ENCODE measurements at regions not wholly inside any gene's neighbourhood (a gene's known extent, or its start where the extent isn't known, plus 50 kb on each side); places are given as distances from the start of the nearest gene placed in this dataset.

DNA sequence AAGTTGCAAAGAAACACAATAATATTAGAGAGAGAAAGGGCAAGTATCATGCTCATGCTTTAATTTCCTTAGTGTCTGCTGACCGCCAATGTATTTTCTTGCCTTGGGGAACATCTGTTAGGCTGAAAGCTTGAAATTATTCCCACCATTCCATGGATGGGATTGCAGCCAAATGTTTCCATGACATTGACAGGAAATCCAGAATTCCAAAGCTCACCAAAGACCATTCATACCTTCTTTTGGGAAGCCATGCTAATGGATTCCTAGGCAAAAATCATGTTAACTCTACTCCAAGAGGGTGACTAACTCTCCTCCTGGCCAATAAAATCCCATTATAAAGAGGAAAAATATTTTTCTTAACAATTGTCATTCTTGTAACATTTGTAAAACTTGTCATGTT is 661.4 kb upstream of the FAT3 start:
- BruUV-seq (replicated peaks), result no TSS peak
- FAIRE-seq (no peak), DNase-seq (ENCODE audit: low read depth, low spot score) (no peak)
- no peaks in the 10 kb centered on the region for H3K4me1 ChIP-seq (ENCODE audit: control insufficient read depth, extremely low read depth, insufficient read depth, low read length)
- peaks cover 1% of the 10 kb centered on the region for H3K9me3 ChIP-seq (replicated peaks; ENCODE audit: control insufficient read depth, insufficient read depth, low read length)
- no peaks in the 10 kb centered on the region for H3K27me3 ChIP-seq (ENCODE audit: control insufficient read depth in 2 of 2, insufficient read depth in 2 of 2, low read length in 2 of 2)
- H3K4me3 ChIP-seq (replicated peaks in 1 of 3; ENCODE audit: insufficient read depth in 1 of 3, low read depth in 1 of 3, low read length in 3 of 3), result no peak overlapping the region
- H4K20me1 ChIP-seq (replicated peaks; ENCODE audit: control insufficient read depth, extremely low read depth, insufficient read depth, low read length), result no peaks in the 10 kb centered on the region
- H3K79me2 ChIP-seq (ENCODE audit: control insufficient read depth, insufficient read depth, low read length), result no peaks in the 10 kb centered on the region
- no peak overlapping the region for H2AFZ ChIP-seq (ENCODE audit: low read depth, low read length)
- ChIA-PET CTCF (no interaction called here), POLR2A (no interaction called here)
- no peak overlapping the region for H3K27ac ChIP-seq (ENCODE audit: insufficient read depth, low read depth, low read length)
- H3K36me3 ChIP-seq (ENCODE audit: control insufficient read depth in 2 of 2, extremely low read depth in 1 of 2, insufficient read depth in 2 of 2, low read length in 2 of 2), result no peaks in the 10 kb centered on the region
- no peak overlapping the region for H3K9ac ChIP-seq (replicated peaks; ENCODE audit: extremely low read depth, insufficient read depth, low read length)
- H3K4me2 ChIP-seq (ENCODE audit: insufficient read depth, low read length), result no peak overlapping the region
- dilution Hi-C loops (cut with MboI; ENCODE audit: extremely low pct_ligation_motif_present, low sequenced_read_pairs) (no loop called here), intact Hi-C loops (cut with micrococcal nuclease) (no loop called here)
- TF ChIP-seq JUN (IDR thresholded peaks at IDR 0.05; ENCODE audit: borderline replicate concordance, insufficient read depth, insufficient read length, low read depth), result no peak
- TF ChIP-seq GATA2 (IDR thresholded peaks at IDR 0.05; ENCODE audit: insufficient read depth, insufficient read length, low read depth, low read length), result no peak
- no peak for TF ChIP-seq MYC (IDR thresholded peaks at IDR 0.05; ENCODE audit: low read depth, low read length)
- TF ChIP-seq EZH2 (IDR thresholded peaks at IDR 0.05; ENCODE audit: borderline replicate concordance, low read depth, low read length, severe bottlenecking), result no peak
- TF ChIP-seq, protein P1, sequence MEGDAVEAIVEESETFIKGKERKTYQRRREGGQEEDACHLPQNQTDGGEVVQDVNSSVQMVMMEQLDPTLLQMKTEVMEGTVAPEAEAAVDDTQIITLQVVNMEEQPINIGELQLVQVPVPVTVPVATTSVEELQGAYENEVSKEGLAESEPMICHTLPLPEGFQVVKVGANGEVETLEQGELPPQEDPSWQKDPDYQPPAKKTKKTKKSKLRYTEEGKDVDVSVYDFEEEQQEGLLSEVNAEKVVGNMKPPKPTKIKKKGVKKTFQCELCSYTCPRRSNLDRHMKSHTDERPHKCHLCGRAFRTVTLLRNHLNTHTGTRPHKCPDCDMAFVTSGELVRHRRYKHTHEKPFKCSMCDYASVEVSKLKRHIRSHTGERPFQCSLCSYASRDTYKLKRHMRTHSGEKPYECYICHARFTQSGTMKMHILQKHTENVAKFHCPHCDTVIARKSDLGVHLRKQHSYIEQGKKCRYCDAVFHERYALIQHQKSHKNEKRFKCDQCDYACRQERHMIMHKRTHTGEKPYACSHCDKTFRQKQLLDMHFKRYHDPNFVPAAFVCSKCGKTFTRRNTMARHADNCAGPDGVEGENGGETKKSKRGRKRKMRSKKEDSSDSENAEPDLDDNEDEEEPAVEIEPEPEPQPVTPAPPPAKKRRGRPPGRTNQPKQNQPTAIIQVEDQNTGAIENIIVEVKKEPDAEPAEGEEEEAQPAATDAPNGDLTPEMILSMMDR (IDR thresholded peaks at IDR 0.05; ENCODE audit: extremely low read depth in 1 of 2, insufficient read depth in 1 of 2, low read depth in 1 of 2, low read length in 2 of 2), result no peak
- no peak for TF ChIP-seq POLR2A (IDR thresholded peaks at IDR 0.05; ENCODE audit: low read depth, low read length)
- TF ChIP-seq FOS (IDR thresholded peaks at IDR 0.05; ENCODE audit: borderline replicate concordance, insufficient read depth, low read length), result no peak
- TF ChIP-seq, protein P2, sequence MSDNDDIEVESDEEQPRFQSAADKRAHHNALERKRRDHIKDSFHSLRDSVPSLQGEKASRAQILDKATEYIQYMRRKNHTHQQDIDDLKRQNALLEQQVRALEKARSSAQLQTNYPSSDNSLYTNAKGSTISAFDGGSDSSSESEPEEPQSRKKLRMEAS (IDR thresholded peaks at IDR 0.05; ENCODE audit: insufficient read depth, insufficient read length), result no peak
- TF ChIP-seq POLR2AphosphoS5 (IDR thresholded peaks at IDR 0.05; ENCODE audit: insufficient read depth, low read depth, low read length), result no peak
- H3K9me1 ChIP-seq (replicated peaks; ENCODE audit: control insufficient read depth, extremely low read depth, insufficient read depth, low read length), result no peaks in the 10 kb centered on the region

Measured in endothelial cell of umbilical vein (primary cell).